ENCODE measurements at regions not wholly inside any gene's neighbourhood (a gene's known extent, or its start where the extent isn't known, plus 50 kb on each side); places are given as distances from the start of the nearest gene placed in this dataset.
"Not testable (repeated sequence)": the region's sequence is repeated elsewhere in the genome, so short reads cannot be mapped to it uniquely, and the experiment has no call there.

DNA sequence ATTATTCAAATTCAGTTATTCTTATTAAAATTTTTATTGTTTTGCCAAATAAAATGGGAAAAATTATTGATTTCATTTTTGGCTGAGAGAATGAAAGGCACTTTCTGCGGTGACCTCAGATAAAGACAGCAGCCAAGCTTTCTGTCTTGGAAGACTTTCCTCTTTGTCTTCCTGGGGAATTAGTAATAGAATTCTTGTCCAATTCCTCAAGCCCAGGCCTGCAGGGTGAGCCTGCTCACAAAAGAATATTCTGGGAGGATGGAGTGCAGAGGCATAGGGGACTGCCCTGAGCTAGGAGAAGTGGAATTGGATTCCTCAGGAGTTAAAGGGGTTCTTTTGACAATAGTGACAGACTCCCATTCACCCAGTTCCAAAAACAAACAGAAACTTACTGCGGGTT lies 614.5 kb upstream of the ADGRL2 start:
- H3K9me3 Mint-ChIP-seq, result no peaks in the 10 kb centered on the region
- ATAC-seq (ENCODE audit: low read depth) (no peak), DNase-seq (no peak)
- no peaks in the 10 kb centered on the region for H3K4me1 Mint-ChIP-seq
- H3K4me3 Mint-ChIP-seq, result no peak overlapping the region
- TF ChIP-seq, protein P1, sequence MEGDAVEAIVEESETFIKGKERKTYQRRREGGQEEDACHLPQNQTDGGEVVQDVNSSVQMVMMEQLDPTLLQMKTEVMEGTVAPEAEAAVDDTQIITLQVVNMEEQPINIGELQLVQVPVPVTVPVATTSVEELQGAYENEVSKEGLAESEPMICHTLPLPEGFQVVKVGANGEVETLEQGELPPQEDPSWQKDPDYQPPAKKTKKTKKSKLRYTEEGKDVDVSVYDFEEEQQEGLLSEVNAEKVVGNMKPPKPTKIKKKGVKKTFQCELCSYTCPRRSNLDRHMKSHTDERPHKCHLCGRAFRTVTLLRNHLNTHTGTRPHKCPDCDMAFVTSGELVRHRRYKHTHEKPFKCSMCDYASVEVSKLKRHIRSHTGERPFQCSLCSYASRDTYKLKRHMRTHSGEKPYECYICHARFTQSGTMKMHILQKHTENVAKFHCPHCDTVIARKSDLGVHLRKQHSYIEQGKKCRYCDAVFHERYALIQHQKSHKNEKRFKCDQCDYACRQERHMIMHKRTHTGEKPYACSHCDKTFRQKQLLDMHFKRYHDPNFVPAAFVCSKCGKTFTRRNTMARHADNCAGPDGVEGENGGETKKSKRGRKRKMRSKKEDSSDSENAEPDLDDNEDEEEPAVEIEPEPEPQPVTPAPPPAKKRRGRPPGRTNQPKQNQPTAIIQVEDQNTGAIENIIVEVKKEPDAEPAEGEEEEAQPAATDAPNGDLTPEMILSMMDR (IDR thresholded peaks at IDR 0.05), result no peak
- intact Hi-C loops (cut with micrococcal nuclease), result no loop called here
- ChIA-PET POLR2A (no interaction called here), CTCF (no interaction called here)
- no peak overlapping the region for H3K27ac Mint-ChIP-seq
- H3K36me3 Mint-ChIP-seq (ENCODE audit: low read depth), result no peaks in the 10 kb centered on the region
- H3K27me3 Mint-ChIP-seq, result no peaks in the 10 kb centered on the region

DNA sequence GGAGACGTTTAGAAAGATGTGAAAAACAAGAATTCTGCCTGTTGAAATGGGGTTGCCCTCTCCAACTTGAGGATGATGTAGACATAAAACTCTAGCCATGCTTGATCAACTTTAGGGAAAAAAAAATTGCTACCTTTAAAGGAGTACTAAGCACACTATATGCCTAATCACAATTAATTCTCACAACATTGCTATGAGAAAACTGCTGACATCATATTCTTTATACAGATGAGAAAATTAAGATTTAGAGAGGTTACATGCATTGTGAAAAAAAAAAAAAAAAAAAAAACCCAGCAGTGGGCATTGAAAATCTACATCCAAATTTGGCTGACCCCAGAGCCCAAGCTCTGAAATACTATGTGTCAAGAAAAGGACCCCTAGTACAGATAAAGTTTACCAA lies 617.2 kb upstream of the ADGRL2 start:
- POLR2A ChIA-PET, result no interaction called here
- CTCF ChIA-PET, result no interaction called here
- H3K27me3 Mint-ChIP-seq, result no peaks in the 10 kb centered on the region
- TF ChIP-seq, protein P1 (IDR thresholded peaks at IDR 0.05), result no peak
- H3K4me1 Mint-ChIP-seq, result no peaks in the 10 kb centered on the region
- H3K4me3 Mint-ChIP-seq, result no peak overlapping the region
- DNase-seq, result no peak
- no peak for ATAC-seq (ENCODE audit: low read depth)
- H3K27ac Mint-ChIP-seq, result no peak overlapping the region
- no peaks in the 10 kb centered on the region for H3K36me3 Mint-ChIP-seq (ENCODE audit: low read depth)
- H3K9me3 Mint-ChIP-seq, result peaks cover 3% of the 10 kb centered on the region
- intact Hi-C loops (cut with micrococcal nuclease), result no loop called here

DNA sequence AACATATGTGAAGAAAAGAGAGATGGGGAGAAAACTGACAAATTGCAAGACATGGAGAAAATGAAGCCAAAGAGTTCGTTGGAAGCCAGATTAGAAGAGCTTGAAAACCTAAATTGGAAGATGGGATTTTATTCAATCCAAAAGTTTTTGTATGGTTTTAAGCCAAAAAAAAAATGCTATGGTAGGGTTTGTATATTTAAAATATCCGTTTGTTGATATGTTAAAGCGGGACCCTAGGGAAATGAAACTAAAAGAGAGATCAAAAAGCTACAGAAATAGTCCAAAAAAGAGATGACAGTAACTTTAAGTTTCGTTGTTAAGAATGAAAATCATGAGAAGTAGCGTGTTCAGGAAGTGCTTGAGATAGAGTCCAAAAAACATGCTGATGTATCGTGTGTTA lies 617.7 kb upstream of the ADGRL2 start:
- intact Hi-C loops (cut with micrococcal nuclease), result no loop called here
- CTCF ChIA-PET, result no interaction called here
- no peaks in the 10 kb centered on the region for H3K36me3 Mint-ChIP-seq (ENCODE audit: low read depth)
- POLR2A ChIA-PET, result no interaction called here
- ATAC-seq (ENCODE audit: low read depth) (no peak), DNase-seq (no peak)
- no peaks in the 10 kb centered on the region for H3K27me3 Mint-ChIP-seq
- TF ChIP-seq, protein P1 (IDR thresholded peaks at IDR 0.05), result no peak
- peaks cover 3% of the 10 kb centered on the region for H3K9me3 Mint-ChIP-seq
- no peak overlapping the region for H3K4me3 Mint-ChIP-seq
- no peak overlapping the region for H3K27ac Mint-ChIP-seq
- no peaks in the 10 kb centered on the region for H3K4me1 Mint-ChIP-seq

DNA sequence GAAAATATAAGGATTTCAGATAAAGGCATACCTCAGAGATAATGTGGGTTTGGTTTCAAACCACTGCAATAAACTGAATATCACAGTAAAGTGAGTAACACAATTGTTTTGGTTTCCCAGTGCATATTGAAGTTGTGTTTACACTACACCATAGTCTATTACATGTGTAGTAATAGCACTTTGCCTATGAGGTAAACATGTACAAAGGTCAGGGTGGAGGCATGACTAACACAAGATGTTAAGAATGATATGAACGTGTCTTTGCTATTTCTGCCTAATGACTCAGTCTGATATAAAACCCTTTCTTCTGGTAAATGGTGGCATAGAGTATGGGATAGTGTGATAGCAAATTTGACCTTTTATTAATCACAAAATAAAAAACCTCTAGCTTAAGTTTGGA lies 621.5 kb upstream of the ADGRL2 start:
- H3K4me3 Mint-ChIP-seq, result no peak overlapping the region

DNA sequence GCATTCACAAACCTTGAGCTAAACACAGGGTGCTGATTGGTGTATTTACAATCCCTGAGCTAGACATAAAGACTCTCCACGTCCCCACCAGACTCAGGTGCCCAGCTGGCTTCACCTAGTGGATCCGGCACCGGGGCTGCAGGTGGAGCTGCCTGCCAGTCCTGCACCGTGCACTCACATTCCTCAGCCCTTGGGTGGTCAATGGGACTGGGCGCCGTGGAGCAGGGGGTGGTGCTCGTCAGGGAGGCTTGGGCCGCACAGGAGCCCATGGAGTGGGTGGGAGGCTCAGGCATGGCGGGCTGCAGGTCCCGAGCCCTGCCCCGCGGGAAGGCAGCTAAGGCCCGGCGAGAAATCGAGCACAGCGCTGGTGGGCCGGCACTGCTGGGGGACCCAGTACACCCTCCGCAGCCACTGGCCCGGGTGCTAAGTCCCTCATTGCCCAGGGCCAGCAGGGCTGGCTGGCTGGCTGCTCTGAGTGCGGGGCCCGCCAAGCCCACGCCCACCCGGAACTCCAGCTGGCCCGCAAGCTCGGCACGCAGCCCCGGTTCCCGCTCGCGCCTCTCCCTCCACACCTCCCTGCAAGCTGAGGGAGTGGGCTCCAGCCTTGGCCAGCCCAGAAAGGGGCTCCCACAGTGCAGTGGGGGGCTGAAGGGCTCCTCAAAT lies 622.2 kb upstream of the ADGRL2 start:
- DNase-seq; ATAC-seq (ENCODE audit: low read depth); POLR2A ChIA-PET; H3K27me3 Mint-ChIP-seq; H3K9me3 Mint-ChIP-seq; H3K27ac Mint-ChIP-seq; CTCF ChIA-PET; H3K4me3 Mint-ChIP-seq; intact Hi-C loops (cut with micrococcal nuclease); H3K4me1 Mint-ChIP-seq; H3K36me3 Mint-ChIP-seq (ENCODE audit: low read depth): not testable (repeated sequence)

More for the DNA sequence above, 621.5 kb upstream of the ADGRL2 start:
- Mint-ChIP-seq H3K27ac (no peak overlapping the region), H3K9me3 (peaks cover 6% of the 10 kb centered on the region), H3K27me3 (no peaks in the 10 kb centered on the region), H3K36me3 (ENCODE audit: low read depth) (no peaks in the 10 kb centered on the region), H3K4me1 (no peaks in the 10 kb centered on the region)
- TF ChIP-seq, protein P1 (IDR thresholded peaks at IDR 0.05), result no peak
- ChIA-PET CTCF (no interaction called here), POLR2A (no interaction called here)
- intact Hi-C loops (cut with micrococcal nuclease), result no loop called here
- DNase-seq (no peak), ATAC-seq (ENCODE audit: low read depth) (no peak)
